K562 (cell line): ENCODE measurements at regions not wholly inside any gene's neighbourhood (a gene's known extent, or its start where the extent isn't known, plus 50 kb on each side); places are given as distances from the start of the nearest gene placed in this dataset.

Source experiments
- ZBTB40 ChIP-seq, 2 experiments: fragments of 450-650 bp in 1 of 2; sonication (generic) in 1 of 2; formaldehyde crosslinking in 1 of 2; IDR thresholded peaks; 2 replicates each; pipeline versions ENCODE4 v1.7.1 to v1.9.0; 2016 to 2022; ENCODE audit warnings: inconsistent platforms in 1 of 2, mild to moderate bottlenecking in 1 of 2, missing genetic modification reagents in 1 of 2

- peak; percentile 92 for TF ChIP-seq ZBTB40 (IDR thresholded peaks at IDR 0.05)
- TF ChIP-seq ZBTB40 (CRISPR knock-in tag; IDR thresholded peaks at IDR 0.05), result peak; percentile 78
- TF ChIP-seq, all 486 proteins: peak for 1
Observed at GRCh38 chr7:25841575-25841974, 310.4 kb upstream of the NFE2L3 start (continued).
